ENCODE measurements at regions not wholly inside any gene's neighbourhood (a gene's known extent, or its start where the extent isn't known, plus 50 kb on each side); places are given as distances from the start of the nearest gene placed in this dataset.

GRCh38 chr10:21069929-21070700, 173.0 kb upstream of the NEBL start:
- H3K4me1 ChIP-seq (ENCODE audit: control insufficient read depth in 2 of 2, insufficient read depth in 2 of 2, low read length in 2 of 2): no peaks in the 10 kb centered on the region
- no peak overlapping the region for H3K4me3 ChIP-seq (ENCODE audit: low read length)
- CTCF ChIA-PET: no interaction called here
- ATAC-seq (no peak), DNase-seq (no peak)
- H3K27me3 Mint-ChIP-seq: peaks cover 0 to 9% (median 5%) of the 10 kb centered on the region in 5 donors
- no peaks in the 10 kb centered on the region for H3K27me3 ChIP-seq (ENCODE audit: control insufficient read depth in 2 of 2, insufficient read depth in 2 of 2, low read length in 2 of 2)
- no peaks in the 10 kb centered on the region for H3K9me3 Mint-ChIP-seq
- no peaks in the 10 kb centered on the region for H3K36me3 ChIP-seq (ENCODE audit: control insufficient read depth in 2 of 3, insufficient read depth in 3 of 3, low read length in 3 of 3)
- H3K4me1 Mint-ChIP-seq: no peaks in the 10 kb centered on the region
- H3K4me3 Mint-ChIP-seq: no peak overlapping the region
- intact Hi-C loops (cut with micrococcal nuclease): no loop called here
- no peaks in the 10 kb centered on the region for H3K9me3 ChIP-seq (ENCODE audit: control insufficient read depth in 2 of 3, low read length in 3 of 3)
- POLR2A ChIA-PET: no interaction called here
- H3K27ac Mint-ChIP-seq: no peak overlapping the region
- H3K27ac ChIP-seq (ENCODE audit: low read depth, low read length): no peak overlapping the region
- H3K36me3 Mint-ChIP-seq: no peaks in the 10 kb centered on the region

DNA sequence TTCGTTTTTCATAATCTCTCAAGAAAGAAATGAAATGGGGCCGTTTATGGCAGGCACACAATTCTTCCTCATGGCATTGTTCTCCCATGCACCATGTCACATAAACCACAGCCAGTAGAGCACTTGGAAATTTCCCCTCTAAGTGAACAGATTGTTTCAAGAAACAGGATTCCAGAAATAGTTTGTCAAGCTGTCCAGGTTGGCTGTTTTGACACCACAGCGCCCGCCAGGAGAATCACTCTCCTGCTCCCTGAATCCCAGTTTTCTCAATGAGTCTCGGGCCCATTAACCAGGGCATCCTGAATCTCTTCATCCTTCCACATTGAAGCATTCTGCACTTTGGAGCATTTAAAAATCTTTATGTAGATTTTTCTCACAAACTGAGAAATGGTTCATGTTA, 172.2 kb upstream of the NEBL start:
- H3K27ac ChIP-seq (ENCODE audit: low read depth, low read length): no peak overlapping the region
- Mint-ChIP-seq H3K4me3 (no peak overlapping the region), H3K9me3 (no peaks in the 10 kb centered on the region), H3K36me3 (no peaks in the 10 kb centered on the region), H3K27ac (no peak overlapping the region), H3K27me3 (peaks cover 0 to 12% (median 5%) of the 10 kb centered on the region in 5 donors), H3K4me1 (no peaks in the 10 kb centered on the region)
- no peaks in the 10 kb centered on the region for H3K9me3 ChIP-seq (ENCODE audit: control insufficient read depth in 2 of 3, low read length in 3 of 3)
- H3K4me1 ChIP-seq (ENCODE audit: control insufficient read depth in 2 of 2, insufficient read depth in 2 of 2, low read length in 2 of 2): no peaks in the 10 kb centered on the region
- DNase-seq (no peak), ATAC-seq (no peak)
- no peaks in the 10 kb centered on the region for H3K27me3 ChIP-seq (ENCODE audit: control insufficient read depth in 2 of 2, insufficient read depth in 2 of 2, low read length in 2 of 2)
- POLR2A ChIA-PET: no interaction called here
- H3K36me3 ChIP-seq (ENCODE audit: control insufficient read depth in 2 of 3, insufficient read depth in 3 of 3, low read length in 3 of 3): no peaks in the 10 kb centered on the region
- H3K4me3 ChIP-seq (ENCODE audit: low read length): no peak overlapping the region
- intact Hi-C loops (cut with micrococcal nuclease): no loop called here
- CTCF ChIA-PET: no interaction called here

DNA sequence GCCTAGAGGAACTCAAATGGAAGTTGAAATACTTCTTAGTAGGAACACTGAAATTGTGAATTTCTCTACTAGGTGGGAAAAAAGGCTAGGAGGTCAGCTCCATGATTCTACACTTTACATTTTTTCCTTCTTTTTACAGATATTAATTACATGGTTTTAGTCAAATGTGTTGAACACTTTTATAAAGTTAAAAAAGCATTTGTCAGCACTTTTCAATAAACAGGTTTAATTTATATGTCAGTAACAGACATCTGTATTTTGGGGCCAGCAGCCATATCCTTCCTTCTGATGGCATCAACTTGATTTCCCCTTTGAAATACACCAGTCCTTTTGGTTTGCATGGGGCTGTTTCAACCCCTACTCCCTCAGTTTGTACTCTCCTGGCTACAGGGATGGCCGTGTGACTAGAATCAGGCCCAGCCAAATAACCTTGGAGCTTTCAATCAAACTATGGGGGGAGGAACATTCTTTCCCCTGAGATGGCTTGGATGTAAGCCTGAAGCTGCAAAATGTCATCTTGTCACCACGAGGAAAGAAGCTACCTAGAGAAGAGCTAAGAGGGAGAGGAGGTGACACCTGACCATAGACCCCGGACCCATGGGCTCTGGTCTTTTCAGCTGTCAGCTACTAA, 171.0 kb upstream of the NEBL start:
- ChIA-PET CTCF (no interaction called here), POLR2A (no interaction called here)
- H3K4me3 ChIP-seq (ENCODE audit: low read length): no peak overlapping the region
- H3K4me1 ChIP-seq (ENCODE audit: control insufficient read depth in 2 of 2, insufficient read depth in 2 of 2, low read length in 2 of 2): no peaks in the 10 kb centered on the region
- H3K9me3 Mint-ChIP-seq: peaks cover 0 to 1% (median 0%) of the 10 kb centered on the region in 11 donors
- H3K36me3 ChIP-seq (ENCODE audit: control insufficient read depth in 2 of 3, insufficient read depth in 3 of 3, low read length in 3 of 3): no peaks in the 10 kb centered on the region
- no peaks in the 10 kb centered on the region for H3K4me1 Mint-ChIP-seq
- no peaks in the 10 kb centered on the region for H3K9me3 ChIP-seq (ENCODE audit: control insufficient read depth in 2 of 3, low read length in 3 of 3)
- intact Hi-C loops (cut with micrococcal nuclease): no loop called here
- peaks cover 0 to 16% (median 2%) of the 10 kb centered on the region in 5 donors for H3K27me3 Mint-ChIP-seq
- no peak overlapping the region for H3K27ac Mint-ChIP-seq
- no peak overlapping the region for H3K27ac ChIP-seq (ENCODE audit: low read depth, low read length)
- DNase-seq (no peak), ATAC-seq (no peak)
- H3K36me3 Mint-ChIP-seq: no peaks in the 10 kb centered on the region
- no peak overlapping the region for H3K4me3 Mint-ChIP-seq
- no peaks in the 10 kb centered on the region for H3K27me3 ChIP-seq (ENCODE audit: control insufficient read depth in 2 of 2, insufficient read depth in 2 of 2, low read length in 2 of 2)

- H3K36me3 Mint-ChIP-seq: no peaks in the 10 kb centered on the region
- H3K4me3 Mint-ChIP-seq: no peak overlapping the region
Measured at GRCh38 chr10:21065621-21066248, 168.6 kb upstream of the NEBL start.

GRCh38 chr10:21061982-21062381, 164.9 kb upstream of the NEBL start:
- H3K4me1 Mint-ChIP-seq: no peaks in the 10 kb centered on the region
- Histone ChIP-seq H3K4me1 (ENCODE audit: control insufficient read depth in 2 of 2, insufficient read depth in 2 of 2, low read length in 2 of 2) (no peaks in the 10 kb centered on the region), H3K27ac (ENCODE audit: low read depth, low read length) (no peak overlapping the region), H3K36me3 (ENCODE audit: control insufficient read depth in 2 of 3, insufficient read depth in 3 of 3, low read length in 3 of 3) (no peaks in the 10 kb centered on the region), H3K9me3 (ENCODE audit: control insufficient read depth in 2 of 3, low read length in 3 of 3) (no peaks in the 10 kb centered on the region), H3K27me3 (ENCODE audit: control insufficient read depth in 2 of 2, insufficient read depth in 2 of 2, low read length in 2 of 2) (no peaks in the 10 kb centered on the region), H3K4me3 (ENCODE audit: low read length) (no peak overlapping the region)
- DNase-seq: no peak
- ChIA-PET POLR2A (no interaction called here), CTCF (no interaction called here)
- no peak overlapping the region for H3K27ac Mint-ChIP-seq
- H3K27me3 Mint-ChIP-seq: peaks cover 0 to 16% (median 10%) of the 10 kb centered on the region in 5 donors
- H3K9me3 Mint-ChIP-seq: peaks cover 0 to 15% (median 5%) of the 10 kb centered on the region in 11 donors
- ATAC-seq: no peak
- no peak overlapping the region for H3K4me3 Mint-ChIP-seq
- intact Hi-C loops (cut with micrococcal nuclease): no loop called here
- no peaks in the 10 kb centered on the region for H3K36me3 Mint-ChIP-seq

More at GRCh38 chr10:21065621-21066248, 168.6 kb upstream of the NEBL start:
- DNase-seq (no peak), ATAC-seq (no peak)
- intact Hi-C loops (cut with micrococcal nuclease): no loop called here
- H3K4me1 Mint-ChIP-seq: no peaks in the 10 kb centered on the region
- H3K36me3 ChIP-seq (ENCODE audit: control insufficient read depth in 2 of 3, insufficient read depth in 3 of 3, low read length in 3 of 3): no peaks in the 10 kb centered on the region
- H3K27me3 Mint-ChIP-seq: peaks cover 0 to 18% (median 10%) of the 10 kb centered on the region in 5 donors
- H3K27me3 ChIP-seq (ENCODE audit: control insufficient read depth in 2 of 2, insufficient read depth in 2 of 2, low read length in 2 of 2): no peaks in the 10 kb centered on the region
- no peak overlapping the region for H3K27ac ChIP-seq (ENCODE audit: low read depth, low read length)
- no peak overlapping the region for H3K27ac Mint-ChIP-seq
- no peaks in the 10 kb centered on the region for H3K4me1 ChIP-seq (ENCODE audit: control insufficient read depth in 2 of 2, insufficient read depth in 2 of 2, low read length in 2 of 2)
- ChIA-PET POLR2A (no interaction called here), CTCF (no interaction called here)
- H3K4me3 ChIP-seq (ENCODE audit: low read length): no peak overlapping the region
- no peaks in the 10 kb centered on the region for H3K9me3 ChIP-seq (ENCODE audit: control insufficient read depth in 2 of 3, low read length in 3 of 3)
- peaks cover 0 to 2% (median under 1%) of the 10 kb centered on the region in 11 donors for H3K9me3 Mint-ChIP-seq

GRCh38 chr10:21061184-21061583, 164.1 kb upstream of the NEBL start:
- Histone ChIP-seq H3K36me3 (ENCODE audit: control insufficient read depth in 2 of 3, insufficient read depth in 3 of 3, low read length in 3 of 3) (no peaks in the 10 kb centered on the region), H3K4me3 (ENCODE audit: low read length) (no peak overlapping the region), H3K9me3 (ENCODE audit: control insufficient read depth in 2 of 3, low read length in 3 of 3) (no peaks in the 10 kb centered on the region), H3K27me3 (ENCODE audit: control insufficient read depth in 2 of 2, insufficient read depth in 2 of 2, low read length in 2 of 2) (no peaks in the 10 kb centered on the region), H3K27ac (ENCODE audit: low read depth, low read length) (no peak overlapping the region), H3K4me1 (ENCODE audit: control insufficient read depth in 2 of 2, insufficient read depth in 2 of 2, low read length in 2 of 2) (no peaks in the 10 kb centered on the region)
- POLR2A ChIA-PET: no interaction called here
- Mint-ChIP-seq H3K27me3 (peaks cover 0 to 19% (median 10%) of the 10 kb centered on the region in 5 donors), H3K36me3 (no peaks in the 10 kb centered on the region), H3K4me3 (no peak overlapping the region), H3K27ac (no peak overlapping the region), H3K9me3 (peaks cover 0 to 16% (median 5%) of the 10 kb centered on the region in 11 donors), H3K4me1 (no peaks in the 10 kb centered on the region)
- intact Hi-C loops (cut with micrococcal nuclease): no loop called here
- DNase-seq (no peak), ATAC-seq (no peak)
- CTCF ChIA-PET: no interaction called here
